ENCODE measurements at regions not wholly inside any gene's neighbourhood (a gene's known extent, or its start where the extent isn't known, plus 50 kb on each side); places are given as distances from the start of the nearest gene placed in this dataset.

DNA sequence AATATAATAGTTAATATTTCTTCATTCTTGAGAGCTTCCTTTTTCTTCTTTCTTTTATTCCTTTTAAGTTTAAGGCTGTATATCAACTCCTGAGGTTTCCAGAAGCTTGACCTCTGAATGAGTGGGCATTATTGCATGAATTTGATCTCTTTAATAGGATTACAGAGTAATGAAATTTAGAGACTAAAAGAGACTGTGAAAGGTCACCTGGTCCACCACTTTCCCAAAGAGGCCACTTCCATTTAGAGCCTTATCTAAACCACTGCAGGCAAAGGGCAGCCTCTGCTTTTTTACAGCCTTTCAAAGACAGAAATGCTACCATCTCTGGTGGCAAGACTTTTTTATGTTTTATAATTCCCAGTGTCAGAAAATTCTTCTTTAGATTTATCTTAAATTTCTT, 215.3 kb upstream of the HS3ST5 start:
- Histone ChIP-seq H3K9ac (ENCODE audit: low read length) (no peak overlapping the region), H2AFZ (ENCODE audit: low read depth, low read length, poor library complexity, severe bottlenecking) (no peak overlapping the region), H3K9me2 (ENCODE audit: insufficient read depth) (no peaks in the 10 kb centered on the region), H3K27me3 (ENCODE audit: insufficient read depth, low read length) (no peaks in the 10 kb centered on the region), H3K27ac (ENCODE audit: low read depth, low read length) (no peak overlapping the region), H3K4me1 (ENCODE audit: control insufficient read depth in 1 of 2, insufficient read depth in 2 of 2, low read length in 2 of 2) (no peaks in the 10 kb centered on the region), H3K9me3 (ENCODE audit: control insufficient read depth in 1 of 2, insufficient read depth in 1 of 2, low read depth in 1 of 2, low read length in 2 of 2) (no peaks in the 10 kb centered on the region), H3K4me2 (ENCODE audit: low read length) (no peak overlapping the region), H3K79me2 (ENCODE audit: insufficient read depth, low read length) (no peaks in the 10 kb centered on the region), H3K4me3 (replicated peaks in 1 of 2; ENCODE audit: low read depth in 1 of 2, low read length in 2 of 2) (no peak overlapping the region), H3K36me3 (ENCODE audit: control insufficient read depth in 1 of 2, insufficient read depth in 2 of 2, low read length in 2 of 2) (no peaks in the 10 kb centered on the region), H4K20me1 (ENCODE audit: insufficient read depth) (no peaks in the 10 kb centered on the region)
- TF ChIP-seq CEBPB (IDR thresholded peaks at IDR 0.05; ENCODE audit: low read depth) (no peak), JUND (IDR thresholded peaks at IDR 0.05) (no peak), SP1 (IDR thresholded peaks at IDR 0.05; ENCODE audit: low read depth) (no peak), EZH2 (IDR thresholded peaks at IDR 0.05) (no peak), CBX3 (IDR thresholded peaks at IDR 0.05; ENCODE audit: low read depth) (no peak), TCF7L2 (IDR thresholded peaks at IDR 0.05; ENCODE audit: borderline replicate concordance, extremely low read depth, insufficient read depth, insufficient read length) (no peak), POLR2A (IDR thresholded peaks at IDR 0.05; ENCODE audit: borderline replicate concordance, extremely low read depth, insufficient read depth, insufficient read length) (no peak), EZH2phosphoT487 (IDR thresholded peaks at IDR 0.05; ENCODE audit: borderline replicate concordance) (no peak), ATF3 (IDR thresholded peaks at IDR 0.05) (no peak)
- ATAC-seq (no peak), DNase-seq (ENCODE audit: low read depth, low spot score) (no peak)
- ChIA-PET RAD21 (ENCODE audit: low non-redundant PET in 1 of 2, low total read pairs in 2 of 2, uncharacterized antibody in 2 of 2, unreplicated experiment in 2 of 2) (no interaction called here), CTCF (no interaction called here), POLR2A (no interaction called here)
- intact Hi-C loops (cut with micrococcal nuclease) = no loop called here
- no TSS peak for BruUV-seq (replicated peaks)

GRCh38 chr6:114556846-114557488, 214.1 kb upstream of the HS3ST5 start:
- Histone ChIP-seq H3K79me2 (ENCODE audit: insufficient read depth, low read length) (no peaks in the 10 kb centered on the region), H3K27me3 (ENCODE audit: insufficient read depth, low read length) (no peaks in the 10 kb centered on the region), H3K36me3 (ENCODE audit: control insufficient read depth in 1 of 2, insufficient read depth in 2 of 2, low read length in 2 of 2) (no peaks in the 10 kb centered on the region), H3K9ac (ENCODE audit: low read length) (no peak overlapping the region), H3K9me2 (ENCODE audit: insufficient read depth) (no peaks in the 10 kb centered on the region), H3K4me3 (replicated peaks in 1 of 2; ENCODE audit: low read depth in 1 of 2, low read length in 2 of 2) (no peak overlapping the region), H3K27ac (ENCODE audit: low read depth, low read length) (no peak overlapping the region), H3K4me1 (ENCODE audit: control insufficient read depth in 1 of 2, insufficient read depth in 2 of 2, low read length in 2 of 2) (no peaks in the 10 kb centered on the region), H2AFZ (ENCODE audit: low read depth, low read length, poor library complexity, severe bottlenecking) (no peak overlapping the region), H4K20me1 (ENCODE audit: insufficient read depth) (no peaks in the 10 kb centered on the region), H3K4me2 (ENCODE audit: low read length) (no peak overlapping the region), H3K9me3 (ENCODE audit: control insufficient read depth in 1 of 2, insufficient read depth in 1 of 2, low read depth in 1 of 2, low read length in 2 of 2) (no peaks in the 10 kb centered on the region)
- CTCF ChIA-PET = no interaction called here
- DNase-seq (ENCODE audit: low read depth, low spot score) (no peak), ATAC-seq (no peak)
- no peak for TF ChIP-seq YY1 (IDR thresholded peaks at IDR 0.05; ENCODE audit: extremely low read depth, insufficient replicate concordance, low read depth, low read length)
- no peak for TF ChIP-seq TCF7L2 (IDR thresholded peaks at IDR 0.05; ENCODE audit: borderline replicate concordance, extremely low read depth, insufficient read depth, insufficient read length)
- TF ChIP-seq SRF (IDR thresholded peaks at IDR 0.05; ENCODE audit: low read depth) = no peak
- TF ChIP-seq ZFX (IDR thresholded peaks at IDR 0.05) = no peak
- no peak for TF ChIP-seq ATF3 (IDR thresholded peaks at IDR 0.05)
- TF ChIP-seq JUND (IDR thresholded peaks at IDR 0.05) = no peak
- no peak for TF ChIP-seq ZNF274 (IDR thresholded peaks at IDR 0.05; ENCODE audit: low read depth, low read length)
- TF ChIP-seq EZH2phosphoT487 (IDR thresholded peaks at IDR 0.05; ENCODE audit: borderline replicate concordance) = no peak
- POLR2A ChIA-PET = no interaction called here
- intact Hi-C loops (cut with micrococcal nuclease) = no loop called here
- no TSS peak for BruUV-seq (replicated peaks)
- RAD21 ChIA-PET (ENCODE audit: low non-redundant PET in 1 of 2, low total read pairs in 2 of 2, uncharacterized antibody in 2 of 2, unreplicated experiment in 2 of 2) = no interaction called here
